T-cell (primary cell): ENCODE measurements at regions not wholly inside any gene's neighbourhood (a gene's known extent, or its start where the extent isn't known, plus 50 kb on each side); places are given as distances from the start of the nearest gene placed in this dataset.
A peak's percentile ranks its signal among the peaks of the same experiment; 100 is the strongest.

Experiments used
- ATAC-seq, 4 experiments: fragments of 200-7000 bp in 3 of 4; fragments of 150-1000 bp in 1 of 4; cut with Tn5 transposase; replicated peaks in 1 of 4; 1 replicate in 3 of 4; 2 replicates in 1 of 4; pipeline ENCODE4 v1.10.0; 2021; ENCODE audit warnings: moderate library complexity in 3 of 4, mild to moderate bottlenecking in 2 of 4, moderate number of reproducible peaks in 1 of 4
- CTCF ChIA-PET, 2 donors: fragments of 300-600 bp; sonication (Branson Sonifier 250); formaldehyde crosslinking; loops; one replicate each; lab custom pipeline; 2022; ENCODE audit warnings: antibody characterized with exemption in 2 of 2; lab: Charles Lee
- POLR2A ChIA-PET, 2 donors: fragments of 300-600 bp; sonication (Branson Sonifier 250); formaldehyde crosslinking; loops; one replicate each; lab custom pipeline; 2022; ENCODE audit warnings: antibody characterized with exemption in 2 of 2; lab: Charles Lee
- DNase-seq, 35 experiments: peaks; one replicate each; pipeline versions ENCODE4 v3.0.0 to v3.0.0-alpha.2; 2013 to 2023
- H3K27ac ChIP-seq: one replicate; pipeline ENCODE4 v1.5.1; 2013; ENCODE audit warnings: low read length
- H3K27me3 ChIP-seq, 2 experiments: replicated peaks in 1 of 2; 1 replicate in 1 of 2; 2 replicates in 1 of 2; pipeline versions ENCODE4 v1.6.1 to v1.7.0; 2013; ENCODE audit warnings: low read length in 1 of 2, mixed read lengths in 1 of 2; ENCODE audit not compliant: control insufficient read depth in 2 of 2, insufficient read depth in 2 of 2; ENCODE audit errors: extremely low read depth in 1 of 2
- H3K36me3 ChIP-seq, 2 donors: 1 replicate in 1 of 2; 2 replicates in 1 of 2; pipeline versions ENCODE4 v1.6.1 to v1.7.0; 2013; ENCODE audit warnings: low read length in 1 of 2; ENCODE audit not compliant: control insufficient read depth in 2 of 2, insufficient read depth in 1 of 2; ENCODE audit errors: extremely low read depth in 1 of 2
- H3K4me1 ChIP-seq, 2 experiments: 1 replicate in 1 of 2; 2 replicates in 1 of 2; pipeline versions ENCODE4 v1.6.1 to v1.7.0; 2013; ENCODE audit warnings: low read length in 2 of 2, mixed read lengths in 1 of 2; ENCODE audit not compliant: insufficient read depth in 2 of 2, control insufficient read depth in 1 of 2; ENCODE audit errors: extremely low read depth in 1 of 2
- H3K4me3 ChIP-seq, 2 donors: 1 replicate in 1 of 2; 2 replicates in 1 of 2; pipeline versions ENCODE4 v1.5.1 to v1.7.0; 2013; ENCODE audit warnings: mild to moderate bottlenecking in 2 of 2, low read length in 1 of 2, moderate library complexity in 1 of 2; ENCODE audit not compliant: control insufficient read depth in 1 of 2; ENCODE audit errors: extremely low read depth in 1 of 2
- H3K9me3 ChIP-seq: 2 replicates; pipeline ENCODE4 v1.7.0; 2013
- H3K27ac Mint-ChIP-seq, 2 donors: one replicate each; pipeline ENCODE4 v1.8.0; 2020 to 2021; ENCODE audit warnings: mild to moderate bottlenecking in 2 of 2, mixed read lengths in 2 of 2
- H3K27me3 Mint-ChIP-seq, 2 donors: one replicate each; pipeline ENCODE4 v1.8.0; 2021 to 2022; ENCODE audit warnings: mixed read lengths in 2 of 2
- H3K36me3 Mint-ChIP-seq: one replicate; pipeline ENCODE4 v1.8.0; 2021; ENCODE audit warnings: mixed read lengths
- H3K4me1 Mint-ChIP-seq, 3 donors: one replicate each; pipeline ENCODE4 v1.8.0; 2020 to 2022; ENCODE audit warnings: mixed read lengths in 3 of 3, mild to moderate bottlenecking in 1 of 3
- H3K4me3 Mint-ChIP-seq, 3 donors: one replicate each; pipeline ENCODE4 v1.8.0; 2020 to 2022; ENCODE audit warnings: mild to moderate bottlenecking in 3 of 3, mixed read lengths in 3 of 3, moderate library complexity in 3 of 3
- H3K9me3 Mint-ChIP-seq, 3 donors: one replicate each; pipeline ENCODE4 v1.8.0; 2020 to 2022; ENCODE audit warnings: mixed read lengths in 3 of 3
- WGBS: methylation state at CpG from one replicate; pipeline ENCODE4 v1.1.5; 2013; ENCODE audit warnings: missing lambda C conversion rate; ENCODE audit not compliant: insufficient coverage; 5-methylcytosine and 5-hydroxymethylcytosine counted together

DNA sequence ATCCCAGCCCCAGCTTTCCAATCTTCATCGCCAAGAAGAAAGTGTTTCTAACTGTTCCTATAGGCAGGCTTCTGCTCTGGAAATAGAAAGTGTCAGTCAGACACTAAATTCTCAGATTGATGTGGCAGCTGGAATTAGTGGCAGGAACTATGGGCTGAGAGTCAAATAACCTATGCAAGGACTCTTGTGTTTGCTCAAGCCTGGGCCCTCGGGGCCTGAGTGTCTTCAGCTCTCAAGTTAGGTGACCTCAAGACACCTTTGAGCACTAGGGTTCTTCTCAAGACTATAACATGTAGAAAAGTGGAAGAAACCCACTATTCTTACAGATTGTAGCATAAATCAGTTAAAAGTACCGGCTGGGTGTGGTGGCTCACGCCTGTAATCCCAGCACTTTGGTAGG is 694.5 kb downstream of the RNF144A start:
- Mint-ChIP-seq H3K27ac (peak overlapping the region in 1 of 2 donors; percentile 44), H3K27me3 (no peaks in the 10 kb centered on the region), H3K36me3 (no peaks in the 10 kb centered on the region), H3K9me3 (no peaks in the 10 kb centered on the region), H3K4me3 (no peak overlapping the region), H3K4me1 (peaks cover 22 to 23% (median 23%) of the 10 kb centered on the region in 3 donors)
- Histone ChIP-seq H3K27ac (no peak overlapping the region), H3K4me1 (peaks cover 2 to 6% of the 10 kb centered on the region in 2 experiments), H3K9me3 (no peaks in the 10 kb centered on the region), H3K36me3 (no peaks in the 10 kb centered on the region), H3K4me3 (no peak overlapping the region), H3K27me3 (no peaks in the 10 kb centered on the region)
- ATAC-seq (no peak), DNase-seq (no peak)
- ChIA-PET POLR2A (no interaction called here), CTCF (no interaction called here)
- WGBS, result 38% methylated on average over 2 of the region's 4 CpGs

- Mint-ChIP-seq H3K27ac (no peak overlapping the region), H3K4me1 (peaks cover 22 to 23% (median 23%) of the 10 kb centered on the region in 3 donors), H3K36me3 (no peaks in the 10 kb centered on the region), H3K27me3 (no peaks in the 10 kb centered on the region), H3K9me3 (no peaks in the 10 kb centered on the region), H3K4me3 (no peak overlapping the region)
- Histone ChIP-seq H3K4me3 (no peak overlapping the region), H3K36me3 (no peaks in the 10 kb centered on the region), H3K27ac (no peak overlapping the region), H3K9me3 (no peaks in the 10 kb centered on the region), H3K27me3 (no peaks in the 10 kb centered on the region), H3K4me1 (peaks cover 2 to 6% of the 10 kb centered on the region in 2 experiments)
- CTCF ChIA-PET, result interaction anchor here in 1 of 2 donors (0.6 kb wide), 1 partner anchor 776 kb away, joined by 4 read pairs; no protein-coding TSS in a partner anchor
- ATAC-seq, result no peak
- 33% methylated on average over 1 of the region's 3 CpGs for WGBS
- DNase-seq, result no peak
- POLR2A ChIA-PET, result no interaction called here
These were observed 695.8 kb downstream of the RNF144A start for GRCh38 chr2:7612969-7613368.

- Histone ChIP-seq H3K4me3 (no peak overlapping the region), H3K4me1 (peaks cover 2 to 6% of the 10 kb centered on the region in 2 experiments), H3K27me3 (no peaks in the 10 kb centered on the region), H3K9me3 (no peaks in the 10 kb centered on the region), H3K36me3 (no peaks in the 10 kb centered on the region), H3K27ac (no peak overlapping the region)
- DNase-seq (no peak), ATAC-seq (no peak)
- ChIA-PET CTCF (no interaction called here), POLR2A (no interaction called here)
- no peak overlapping the region for H3K4me3 Mint-ChIP-seq
- no peaks in the 10 kb centered on the region for H3K36me3 Mint-ChIP-seq
- WGBS, result 96% methylated on average over 6 of the region's 6 CpGs
- no peaks in the 10 kb centered on the region for H3K9me3 Mint-ChIP-seq
- H3K4me1 Mint-ChIP-seq, result peaks cover 22 to 23% (median 23%) of the 10 kb centered on the region in 3 donors
- no peak overlapping the region for H3K27ac Mint-ChIP-seq
- H3K27me3 Mint-ChIP-seq, result no peaks in the 10 kb centered on the region
These were observed 696.6 kb downstream of the RNF144A start for GRCh38 chr2:7613831-7614230.

DNA sequence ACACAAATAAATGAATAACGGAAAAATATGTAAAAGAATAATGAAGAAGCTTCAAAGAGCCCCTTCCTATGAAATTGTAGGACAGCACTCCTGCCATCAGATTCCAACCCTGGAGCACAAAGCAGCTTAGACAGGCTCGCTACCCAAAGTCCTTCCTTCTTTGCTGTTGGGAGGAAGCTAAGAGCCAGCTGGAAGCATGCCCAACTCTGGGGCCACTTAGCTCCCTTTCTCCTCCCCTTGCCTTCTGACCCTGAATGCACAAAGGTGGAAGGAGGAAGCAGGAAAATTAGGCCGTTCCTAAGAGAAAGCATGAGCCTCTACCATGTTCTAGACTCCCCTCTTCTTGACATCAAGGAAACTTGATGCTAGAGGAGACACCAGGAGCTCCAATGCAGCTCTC is 700.8 kb downstream of the RNF144A start:
- no peaks in the 10 kb centered on the region for H3K36me3 Mint-ChIP-seq
- POLR2A ChIA-PET, result no interaction called here
- H3K4me3 Mint-ChIP-seq, result no peak overlapping the region
- H3K27ac ChIP-seq, result no peak overlapping the region
- H3K27me3 ChIP-seq, result no peaks in the 10 kb centered on the region
- no peak overlapping the region for H3K4me3 ChIP-seq
- no peak for DNase-seq
- H3K9me3 ChIP-seq, result peaks cover 2% of the 10 kb centered on the region
- H3K4me1 Mint-ChIP-seq, result peaks cover 0 to 6% (median 0%) of the 10 kb centered on the region in 3 donors
- CTCF ChIA-PET, result no interaction called here
- no peaks in the 10 kb centered on the region for H3K36me3 ChIP-seq
- peaks cover 0 to 6% (median 3%) of the 10 kb centered on the region in 3 donors for H3K9me3 Mint-ChIP-seq
- H3K4me1 ChIP-seq, result no peaks in the 10 kb centered on the region
- ATAC-seq, result no peak
- no CpG with 5 or more reads among the region's 3 CpGs for WGBS
- H3K27me3 Mint-ChIP-seq, result no peaks in the 10 kb centered on the region
- no peak overlapping the region for H3K27ac Mint-ChIP-seq

DNA sequence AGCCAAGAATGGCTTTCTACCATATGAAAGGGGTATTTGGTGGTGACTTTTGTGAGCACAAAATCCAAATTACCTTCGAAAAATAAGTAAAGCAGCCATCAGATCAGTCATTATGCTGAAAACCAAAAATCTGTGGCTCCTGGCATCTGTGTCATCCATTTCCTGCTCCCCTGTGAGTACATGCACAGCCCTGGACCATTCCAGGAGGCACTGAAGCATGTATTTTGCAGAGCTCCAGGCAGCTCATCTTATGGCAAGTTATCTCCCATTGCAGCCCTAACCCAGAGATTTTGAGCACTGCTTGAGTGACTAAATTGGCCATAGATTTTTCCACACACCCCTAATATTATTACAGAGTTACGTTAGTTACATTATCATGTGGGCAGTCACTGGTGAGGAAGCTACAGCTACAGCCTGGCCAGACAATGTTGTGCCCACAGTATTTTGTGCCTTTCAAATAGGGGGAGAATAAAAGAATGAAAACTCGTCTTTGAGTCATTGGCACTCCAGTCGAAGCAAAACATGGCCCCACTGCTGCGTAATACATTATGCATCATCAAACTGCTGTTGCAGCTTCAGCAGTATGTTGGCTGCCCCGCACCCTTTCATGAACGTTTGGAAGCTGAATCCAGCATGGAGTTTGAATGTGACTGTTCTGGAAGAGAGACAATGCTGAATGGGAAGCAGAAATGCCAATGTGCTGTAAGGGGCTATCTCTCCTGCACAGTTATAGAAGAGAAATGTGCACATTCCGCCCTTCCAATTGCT is 702.2 kb downstream of the RNF144A start:
- DNase-seq (no peak), ATAC-seq (no peak)
- no peaks in the 10 kb centered on the region for H3K36me3 ChIP-seq
- H3K27me3 Mint-ChIP-seq, result no peaks in the 10 kb centered on the region
- H3K4me3 ChIP-seq, result no peak overlapping the region
- no peak overlapping the region for H3K4me3 Mint-ChIP-seq
- no peak overlapping the region for H3K27ac Mint-ChIP-seq
- ChIA-PET CTCF (no interaction called here), POLR2A (no interaction called here)
- no peak overlapping the region for H3K27ac ChIP-seq
- no peaks in the 10 kb centered on the region for H3K27me3 ChIP-seq
- H3K4me1 ChIP-seq, result no peaks in the 10 kb centered on the region
- H3K9me3 ChIP-seq, result peaks cover 2% of the 10 kb centered on the region
- WGBS, result 79% methylated on average over 7 of the region's 8 CpGs
- H3K36me3 Mint-ChIP-seq, result no peaks in the 10 kb centered on the region
- H3K9me3 Mint-ChIP-seq, result peaks cover 0 to 6% (median 3%) of the 10 kb centered on the region in 3 donors
- peaks cover 0 to 6% (median 0%) of the 10 kb centered on the region in 3 donors for H3K4me1 Mint-ChIP-seq

- Mint-ChIP-seq H3K27ac (no peak overlapping the region), H3K9me3 (peaks cover 0 to 6% (median 3%) of the 10 kb centered on the region in 3 donors), H3K4me3 (no peak overlapping the region), H3K27me3 (no peaks in the 10 kb centered on the region), H3K36me3 (no peaks in the 10 kb centered on the region), H3K4me1 (peaks cover 0 to 6% (median 0%) of the 10 kb centered on the region in 3 donors)
- Histone ChIP-seq H3K27me3 (no peaks in the 10 kb centered on the region), H3K27ac (no peak overlapping the region), H3K4me3 (no peak overlapping the region), H3K4me1 (peaks cover 0 to 2% of the 10 kb centered on the region in 2 experiments), H3K9me3 (peaks cover 2% of the 10 kb centered on the region), H3K36me3 (no peaks in the 10 kb centered on the region)
- no peak for DNase-seq
- CTCF ChIA-PET, result interaction anchor here in 1 of 2 donors (0.6 to 0.7 kb wide), 2 partner anchors 723 to 785 kb away, joined by 3 read pairs; no protein-coding TSS in a partner anchor
- ATAC-seq, result no peak
- POLR2A ChIA-PET, result no interaction called here
- WGBS, result no CpG with 5 or more reads among the region's 1 CpG
These were observed 703.0 kb downstream of the RNF144A start for GRCh38 chr2:7620255-7620654.
